ENCODE measurements at regions not wholly inside any gene's neighbourhood (a gene's known extent, or its start where the extent isn't known, plus 50 kb on each side); places are given as distances from the start of the nearest gene placed in this dataset.

- peaks cover 31% of the 10 kb centered on the region for H3K27me3 Mint-ChIP-seq
- no peaks in the 10 kb centered on the region for H3K36me3 Mint-ChIP-seq
- TF ChIP-seq CTCF (conservative IDR thresholded peaks at IDR 0.05) = no peak
- no peak overlapping the region for H3K4me3 Mint-ChIP-seq
- peak; percentile 34 for DNase-seq (ENCODE audit: extremely low spot score, unreplicated experiment)
- no peaks in the 10 kb centered on the region for H3K9me3 Mint-ChIP-seq
- no peak overlapping the region for H3K27ac Mint-ChIP-seq
- H3K4me1 Mint-ChIP-seq (ENCODE audit: unreplicated experiment) = no peaks in the 10 kb centered on the region
Observed at GRCh38 chr22:22818202-22818538, 69.4 kb upstream of the IGLL5 start.

- Mint-ChIP-seq H3K9me3 (no peaks in the 10 kb centered on the region), H3K4me1 (ENCODE audit: unreplicated experiment) (no peaks in the 10 kb centered on the region), H3K36me3 (no peaks in the 10 kb centered on the region), H3K27me3 (peaks cover 34% of the 10 kb centered on the region), H3K27ac (no peak overlapping the region), H3K4me3 (no peak overlapping the region)
- peak; percentile 57 for DNase-seq (ENCODE audit: extremely low spot score, unreplicated experiment)
- no peak for TF ChIP-seq CTCF (conservative IDR thresholded peaks at IDR 0.05)
Observed at GRCh38 chr22:22818861-22819855, 68.5 kb upstream of the IGLL5 start.

- Mint-ChIP-seq H3K4me3 (no peak overlapping the region), H3K27ac (no peak overlapping the region), H3K9me3 (no peaks in the 10 kb centered on the region), H3K27me3 (peaks cover 31% of the 10 kb centered on the region), H3K4me1 (ENCODE audit: unreplicated experiment) (no peaks in the 10 kb centered on the region), H3K36me3 (no peaks in the 10 kb centered on the region)
- no peak for TF ChIP-seq CTCF (conservative IDR thresholded peaks at IDR 0.05)
- DNase-seq (ENCODE audit: extremely low spot score, unreplicated experiment) = no peak
Observed at GRCh38 chr22:22820076-22820475, 67.5 kb upstream of the IGLL5 start.

GRCh38 chr22:22820626-22821025, 67.0 kb upstream of the IGLL5 start:
- Mint-ChIP-seq H3K27ac (no peak overlapping the region), H3K4me1 (ENCODE audit: unreplicated experiment) (no peaks in the 10 kb centered on the region), H3K36me3 (no peaks in the 10 kb centered on the region), H3K4me3 (no peak overlapping the region), H3K9me3 (no peaks in the 10 kb centered on the region), H3K27me3 (peaks cover 30% of the 10 kb centered on the region)
- DNase-seq (ENCODE audit: extremely low spot score, unreplicated experiment) = no peak
- no peak for TF ChIP-seq CTCF (conservative IDR thresholded peaks at IDR 0.05)

GRCh38 chr22:22821340-22821739, 66.3 kb upstream of the IGLL5 start:
- Mint-ChIP-seq H3K27me3 (peaks cover 25% of the 10 kb centered on the region), H3K4me1 (ENCODE audit: unreplicated experiment) (no peaks in the 10 kb centered on the region), H3K36me3 (no peaks in the 10 kb centered on the region), H3K27ac (no peak overlapping the region), H3K4me3 (no peak overlapping the region), H3K9me3 (no peaks in the 10 kb centered on the region)
- DNase-seq (ENCODE audit: extremely low spot score, unreplicated experiment) = no peak
- no peak for TF ChIP-seq CTCF (conservative IDR thresholded peaks at IDR 0.05)
